GM18951 (cell line): ENCODE measurements at regions not wholly inside any gene's neighbourhood (a gene's known extent, or its start where the extent isn't known, plus 50 kb on each side); places are given as distances from the start of the nearest gene placed in this dataset.
"Not testable (repeated sequence)": the region's sequence is repeated elsewhere in the genome, so short reads cannot be mapped to it uniquely, and the experiment has no call there.

Experiments used
- POLR2A ChIP-seq: IDR thresholded peaks from 4 replicates; pipeline ENCODE4 v1.6.1; 2011; ENCODE audit warnings: mild to moderate bottlenecking; ENCODE audit not compliant: insufficient read length, insufficient read depth; ENCODE audit errors: extremely low read depth
- in situ Hi-C: fragments of 300-500 bp; cut with MboI; formaldehyde crosslinking; loops from one replicate; pipeline ENCODE4 v1.12.0; 2022; ENCODE audit warnings: low sequenced_read_pairs, mixed read lengths, inconsistent platforms; ENCODE audit not compliant: unreplicated experiment

- in situ Hi-C loops = not testable (repeated sequence)
Observed at GRCh38 chr16:29333492-29334097, 72.9 kb downstream of the NPIPB11 start.

- in situ Hi-C loops = not testable (repeated sequence)
Observed at GRCh38 chr16:29330623-29331022, 75.9 kb downstream of the NPIPB11 start.

GRCh38 chr16:29328528-29328927 lies 78.0 kb downstream of the NPIPB11 start:
- in situ Hi-C loops = not testable (repeated sequence)

- in situ Hi-C loops = not testable (repeated sequence)
Observed at GRCh38 chr16:29327631-29328408, 78.7 kb downstream of the NPIPB11 start.

GRCh38 chr16:29326164-29327125 lies 80.1 kb downstream of the NPIPB11 start:
- in situ Hi-C loops = not testable (repeated sequence)

- in situ Hi-C loops = not testable (repeated sequence)
Observed at GRCh38 chr16:29323725-29324124, 82.8 kb downstream of the NPIPB11 start.

GRCh38 chr16:29321585-29321984 lies 84.9 kb downstream of the NPIPB11 start:
- no peak for TF ChIP-seq POLR2A
- in situ Hi-C loops = no loop called here

GRCh38 chr16:29321000-29321393 lies 85.5 kb downstream of the NPIPB11 start:
- in situ Hi-C loops = no loop called here

GRCh38 chr16:29320274-29320999 lies 86.1 kb downstream of the NPIPB11 start:
- in situ Hi-C loops = no loop called here

More at GRCh38 chr16:29321000-29321393, 85.5 kb downstream of the NPIPB11 start:
- no peak for TF ChIP-seq POLR2A

GRCh38 chr16:29319726-29320125 lies 86.8 kb downstream of the NPIPB11 start:
- TF ChIP-seq POLR2A = no peak
- in situ Hi-C loops = no loop called here

More at GRCh38 chr16:29320274-29320999, 86.1 kb downstream of the NPIPB11 start:
- TF ChIP-seq POLR2A = no peak

- in situ Hi-C loops = not testable (repeated sequence)
Observed at GRCh38 chr16:29318561-29318968, 87.9 kb downstream of the NPIPB11 start.

- in situ Hi-C loops = no loop called here
- TF ChIP-seq POLR2A = no peak
Observed at GRCh38 chr16:29318037-29318436, 88.5 kb downstream of the NPIPB11 start.

GRCh38 chr16:29317269-29317668 lies 89.2 kb downstream of the NPIPB11 start:
- in situ Hi-C loops = no loop called here
- TF ChIP-seq POLR2A = no peak
